ENCODE measurements at regions not wholly inside any gene's neighbourhood (a gene's known extent, or its start where the extent isn't known, plus 50 kb on each side); places are given as distances from the start of the nearest gene placed in this dataset.

GRCh38 chr22:48496987-48497650 is 1330.6 kb downstream of the BRD1 start:
- intact Hi-C loops (cut with DNase I; ENCODE audit: low total_unique reads), result no loop called here
- peak; percentile 62 for DNase-seq

GRCh38 chr22:48496226-48496845 is 1331.3 kb downstream of the BRD1 start:
- no peak overlapping the region for H3K4me3 ChIP-seq
- 82 to 86% (median 85%) methylated on average over 11 to 16 of the region's 16 CpGs for WGBS, 5 donors
- no peaks in the 10 kb centered on the region for H3K36me3 ChIP-seq
- H3K27me3 ChIP-seq (replicated peaks in 1 of 7), result peaks cover 0 to 70% (median 8%) of the 10 kb centered on the region in 7 donors
- intact Hi-C loops (cut with DNase I; ENCODE audit: low total_unique reads), result no loop called here
- DNase-seq, result peak; percentile 59
- no peak for TF ChIP-seq POLR2A (IDR thresholded peaks at IDR 0.05)
- TF ChIP-seq POLR2AphosphoS5 (IDR thresholded peaks at IDR 0.05), result no peak
- no peak for TF ChIP-seq CTCF (IDR thresholded peaks at IDR 0.05 in 8 of 11, conservative IDR thresholded peaks at IDR 0.05 in 3 of 11)
- no peaks in the 10 kb centered on the region for H3K4me1 ChIP-seq
- H3K27ac ChIP-seq, result no peak overlapping the region
- H3K9me3 ChIP-seq, result no peaks in the 10 kb centered on the region

More at GRCh38 chr22:48496987-48497650, 1330.6 kb downstream of the BRD1 start:
- Histone ChIP-seq H3K9me3 (no peaks in the 10 kb centered on the region), H3K27me3 (replicated peaks in 1 of 7) (peaks cover 0 to 62% (median 0%) of the 10 kb centered on the region in 7 donors), H3K4me1 (no peaks in the 10 kb centered on the region), H3K36me3 (no peaks in the 10 kb centered on the region), H3K4me3 (no peak overlapping the region), H3K27ac (no peak overlapping the region)
- TF ChIP-seq POLR2AphosphoS5 (IDR thresholded peaks at IDR 0.05) (no peak), CTCF (IDR thresholded peaks at IDR 0.05 in 8 of 11, conservative IDR thresholded peaks at IDR 0.05 in 3 of 11) (no peak), POLR2A (IDR thresholded peaks at IDR 0.05) (no peak)
- 38 to 93% (median 86%) methylated on average over 16 to 27 of the region's 30 CpGs for WGBS, 5 donors

GRCh38 chr22:48495751-48496080 is 1332.0 kb downstream of the BRD1 start:
- peaks cover 2 to 70% (median 14%) of the 10 kb centered on the region in 7 donors for H3K27me3 ChIP-seq (replicated peaks in 1 of 7)
- no peaks in the 10 kb centered on the region for H3K9me3 ChIP-seq
- H3K27ac ChIP-seq, result no peak overlapping the region
- no peak overlapping the region for H3K4me3 ChIP-seq
- 89 to 95% (median 91%) methylated on average over 8 of the region's 8 CpGs for WGBS, 5 donors
- H3K4me1 ChIP-seq, result peaks cover 0 to 6% (median 0%) of the 10 kb centered on the region in 6 donors
- no peaks in the 10 kb centered on the region for H3K36me3 ChIP-seq
- TF ChIP-seq CTCF (IDR thresholded peaks at IDR 0.05 in 8 of 11, conservative IDR thresholded peaks at IDR 0.05 in 3 of 11) (no peak), POLR2A (IDR thresholded peaks at IDR 0.05) (no peak), POLR2AphosphoS5 (IDR thresholded peaks at IDR 0.05) (no peak)
- DNase-seq, result peak; percentile 53
- intact Hi-C loops (cut with DNase I; ENCODE audit: low total_unique reads), result no loop called here

- peak; percentile 54 for DNase-seq
- Histone ChIP-seq H3K36me3 (no peaks in the 10 kb centered on the region), H3K9me3 (no peaks in the 10 kb centered on the region), H3K27me3 (replicated peaks in 1 of 7) (peaks cover 2 to 70% (median 18%) of the 10 kb centered on the region in 7 donors), H3K27ac (no peak overlapping the region), H3K4me1 (peaks cover 0 to 11% (median 4%) of the 10 kb centered on the region in 6 donors), H3K4me3 (no peak overlapping the region)
- 87 to 92% (median 90%) methylated on average over 16 to 20 of the region's 20 CpGs for WGBS, 5 donors
- no peak for TF ChIP-seq POLR2A (IDR thresholded peaks at IDR 0.05)
- no peak for TF ChIP-seq POLR2AphosphoS5 (IDR thresholded peaks at IDR 0.05)
- no peak for TF ChIP-seq CTCF (IDR thresholded peaks at IDR 0.05 in 8 of 11, conservative IDR thresholded peaks at IDR 0.05 in 3 of 11)
- intact Hi-C loops (cut with DNase I; ENCODE audit: low total_unique reads), result loop anchor here (5.0 kb wide), 1 partner anchor 1693 kb away; no protein-coding TSS in a partner anchor
Observed at GRCh38 chr22:48494968-48495750, 1332.5 kb downstream of the BRD1 start.

Measured in spleen (tissue), 11 donors.